ENCODE measurements at regions not wholly inside any gene's neighbourhood (a gene's known extent, or its start where the extent isn't known, plus 50 kb on each side); places are given as distances from the start of the nearest gene placed in this dataset.

DNA sequence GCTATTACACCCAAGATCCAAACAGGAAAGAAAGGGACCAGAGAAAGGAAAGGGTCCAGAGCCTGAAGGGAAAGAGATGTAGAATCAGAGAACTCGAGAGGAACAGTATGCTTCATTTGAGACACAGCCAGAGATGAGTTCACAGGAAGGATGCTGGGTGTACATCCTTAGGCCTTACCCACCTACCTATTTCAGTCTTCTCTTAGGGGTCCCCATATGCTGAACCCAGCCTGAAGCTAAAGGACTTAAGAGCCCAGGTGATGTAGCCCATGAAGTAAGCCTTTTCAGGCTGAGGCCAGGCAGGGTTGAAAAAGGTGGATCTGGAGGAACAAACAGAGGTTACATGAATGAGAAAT, 338.0 kb upstream of the KCNH8 start:
- Histone ChIP-seq H3K18ac (ENCODE audit: insufficient read length, low read depth, low read length) (no peak overlapping the region), H4K20me1 (ENCODE audit: control insufficient read depth, insufficient read depth, insufficient read length) (no peaks in the 10 kb centered on the region), H4K8ac (replicated peaks; ENCODE audit: insufficient read length, low read depth, low read length) (no peak overlapping the region), H3K23ac (ENCODE audit: insufficient read length, low read depth, low read length) (no peak overlapping the region), H3K9ac (ENCODE audit: extremely low read depth, insufficient read length, low read length) (no peak overlapping the region), H3K4me1 (ENCODE audit: insufficient read depth, low read length) (no peaks in the 10 kb centered on the region), H3K79me2 (ENCODE audit: insufficient read depth, low read length) (no peaks in the 10 kb centered on the region), H3K56ac (ENCODE audit: insufficient read length, low read depth, low read length) (no peak overlapping the region), H3K9me3 (ENCODE audit: control insufficient read depth, low read depth, low read length) (no peaks in the 10 kb centered on the region), H2AFZ (ENCODE audit: low read length) (no peak overlapping the region), H3K27ac (ENCODE audit: insufficient read length, low read depth, low read length) (no peak overlapping the region), H2BK12ac (ENCODE audit: insufficient read length, low read depth, low read length) (no peak overlapping the region), H3K4ac (ENCODE audit: low read depth, low read length) (no peak overlapping the region), H3T11ph (ENCODE audit: low read length) (no peak overlapping the region), H3K14ac (ENCODE audit: insufficient read depth, low read length) (no peak overlapping the region), H2BK120ac (ENCODE audit: low read depth, low read length, poor library complexity, severe bottlenecking) (no peak overlapping the region), H3K4me2 (ENCODE audit: insufficient read depth, insufficient read length, low read length) (no peak overlapping the region), H3K23me2 (ENCODE audit: insufficient read length, low read depth, low read length, poor library complexity, severe bottlenecking) (no peaks in the 10 kb centered on the region), H2BK5ac (ENCODE audit: insufficient read length, low read length) (no peak overlapping the region), H2BK15ac (ENCODE audit: low read depth, low read length) (no peak overlapping the region), H3K79me1 (ENCODE audit: insufficient read depth, low read depth, low read length, poor library complexity, severe bottlenecking) (no peaks in the 10 kb centered on the region), H2AK5ac (ENCODE audit: insufficient read length, low read length) (no peak overlapping the region), H2BK20ac (ENCODE audit: low read depth, low read length, poor library complexity, severe bottlenecking) (no peak overlapping the region), H3K27me3 (ENCODE audit: insufficient read depth, low read length) (no peaks in the 10 kb centered on the region), H4K5ac (ENCODE audit: insufficient read length, low read depth, low read length) (no peak overlapping the region), H4K91ac (ENCODE audit: insufficient read length, low read depth, low read length) (no peak overlapping the region)
- H3K4me3 Mint-ChIP-seq, result no peak overlapping the region
- TF ChIP-seq, protein P1, sequence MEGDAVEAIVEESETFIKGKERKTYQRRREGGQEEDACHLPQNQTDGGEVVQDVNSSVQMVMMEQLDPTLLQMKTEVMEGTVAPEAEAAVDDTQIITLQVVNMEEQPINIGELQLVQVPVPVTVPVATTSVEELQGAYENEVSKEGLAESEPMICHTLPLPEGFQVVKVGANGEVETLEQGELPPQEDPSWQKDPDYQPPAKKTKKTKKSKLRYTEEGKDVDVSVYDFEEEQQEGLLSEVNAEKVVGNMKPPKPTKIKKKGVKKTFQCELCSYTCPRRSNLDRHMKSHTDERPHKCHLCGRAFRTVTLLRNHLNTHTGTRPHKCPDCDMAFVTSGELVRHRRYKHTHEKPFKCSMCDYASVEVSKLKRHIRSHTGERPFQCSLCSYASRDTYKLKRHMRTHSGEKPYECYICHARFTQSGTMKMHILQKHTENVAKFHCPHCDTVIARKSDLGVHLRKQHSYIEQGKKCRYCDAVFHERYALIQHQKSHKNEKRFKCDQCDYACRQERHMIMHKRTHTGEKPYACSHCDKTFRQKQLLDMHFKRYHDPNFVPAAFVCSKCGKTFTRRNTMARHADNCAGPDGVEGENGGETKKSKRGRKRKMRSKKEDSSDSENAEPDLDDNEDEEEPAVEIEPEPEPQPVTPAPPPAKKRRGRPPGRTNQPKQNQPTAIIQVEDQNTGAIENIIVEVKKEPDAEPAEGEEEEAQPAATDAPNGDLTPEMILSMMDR (conservative IDR thresholded peaks at IDR 0.05), result no peak
- no peak for DNase-seq
- no peak overlapping the region; a peak in 1 of 7 replicates for H3K27ac Mint-ChIP-seq
- H3K36me3 Mint-ChIP-seq (ENCODE audit: insufficient read depth in 1 of 3, low read depth in 3 of 3), result no peaks in the 10 kb centered on the region
- WGBS (ENCODE audit: extremely low coverage, insufficient read length, low lambda C conversion rate), result no CpG with 5 or more reads among the region's 1 CpG
- no peaks in the 10 kb centered on the region for H3K9me3 Mint-ChIP-seq
- no peaks in the 10 kb centered on the region for H3K27me3 Mint-ChIP-seq (ENCODE audit: low read depth)
- 0 out of 4 replicates have a peak, but pooled peaks cover 0 to 2% of the 10 kb centered on the region in 2 experiments for H3K4me1 Mint-ChIP-seq
